ENCODE measurements at regions not wholly inside any gene's neighbourhood (a gene's known extent, or its start where the extent isn't known, plus 50 kb on each side); places are given as distances from the start of the nearest gene placed in this dataset.

- peaks cover 32% of the 10 kb centered on the region for H3K4me1 ChIP-seq
- no peaks in the 10 kb centered on the region for H3K36me3 ChIP-seq
- no peak for DNase-seq (ENCODE audit: extremely low spot score in 2 of 2)
- H3K27me3 ChIP-seq = no peaks in the 10 kb centered on the region
- TF ChIP-seq POLR2A (IDR thresholded peaks at IDR 0.05) (no peak), CTCF (IDR thresholded peaks at IDR 0.05) (no peak), POLR2AphosphoS5 (IDR thresholded peaks at IDR 0.05; ENCODE audit: insufficient read depth in 1 of 2, low read depth in 1 of 2) (no peak)
- no peak overlapping the region for H3K4me3 ChIP-seq
- H3K9me3 ChIP-seq = no peaks in the 10 kb centered on the region
- H3K27ac ChIP-seq = no peak overlapping the region
- intact Hi-C loops (cut with DNase I) = no loop called here
Measured at GRCh38 chr12:92511786-92512185, 191.0 kb upstream of the PLEKHG7 start.

- Histone ChIP-seq H3K4me3 (no peak overlapping the region), H3K4me1 (peaks cover 55% of the 10 kb centered on the region), H3K27ac (peak overlapping the region; percentile 4), H3K9me3 (no peaks in the 10 kb centered on the region), H3K27me3 (no peaks in the 10 kb centered on the region), H3K36me3 (no peaks in the 10 kb centered on the region)
- intact Hi-C loops (cut with DNase I) = loop anchor here (10.0 kb wide), 1 partner anchor 46 kb away; no protein-coding TSS in a partner anchor
- TF ChIP-seq POLR2AphosphoS5 (IDR thresholded peaks at IDR 0.05; ENCODE audit: insufficient read depth in 1 of 2, low read depth in 1 of 2) = peak in 1 of 2 donors; percentile 82
- TF ChIP-seq CTCF (IDR thresholded peaks at IDR 0.05) = no peak
- no peak for TF ChIP-seq POLR2A (IDR thresholded peaks at IDR 0.05)
- no peak for DNase-seq (ENCODE audit: extremely low spot score in 2 of 2)
Measured at GRCh38 chr12:92509156-92509738, 193.5 kb upstream of the PLEKHG7 start.

- TF ChIP-seq POLR2A (IDR thresholded peaks at IDR 0.05) = no peak
- no peak for TF ChIP-seq CTCF (IDR thresholded peaks at IDR 0.05)
- TF ChIP-seq POLR2AphosphoS5 (IDR thresholded peaks at IDR 0.05; ENCODE audit: insufficient read depth in 1 of 2, low read depth in 1 of 2) = no peak
- H3K4me1 ChIP-seq = peaks cover 70% of the 10 kb centered on the region
- H3K9me3 ChIP-seq = no peaks in the 10 kb centered on the region
- H3K4me3 ChIP-seq = no peak overlapping the region
- peak overlapping the region; percentile 83 for H3K27ac ChIP-seq
- H3K36me3 ChIP-seq = no peaks in the 10 kb centered on the region
- no peaks in the 10 kb centered on the region for H3K27me3 ChIP-seq
- intact Hi-C loops (cut with DNase I) = loop anchor here (10.0 kb wide), 1 partner anchor 48 kb away; no protein-coding TSS in a partner anchor
- no peak for DNase-seq (ENCODE audit: extremely low spot score in 2 of 2)
Measured at GRCh38 chr12:92506891-92507290, 195.9 kb upstream of the PLEKHG7 start.

- Histone ChIP-seq H3K4me1 (peaks cover 66% of the 10 kb centered on the region), H3K27ac (peak overlapping the region; percentile 83), H3K9me3 (no peaks in the 10 kb centered on the region), H3K27me3 (no peaks in the 10 kb centered on the region), H3K36me3 (no peaks in the 10 kb centered on the region), H3K4me3 (no peak overlapping the region)
- no peak for DNase-seq (ENCODE audit: extremely low spot score in 2 of 2)
- TF ChIP-seq POLR2AphosphoS5 (IDR thresholded peaks at IDR 0.05; ENCODE audit: insufficient read depth in 1 of 2, low read depth in 1 of 2) (no peak), CTCF (IDR thresholded peaks at IDR 0.05) (no peak), POLR2A (IDR thresholded peaks at IDR 0.05) (no peak)
- intact Hi-C loops (cut with DNase I) = loop anchor here (10.0 kb wide), 1 partner anchor 48 kb away; no protein-coding TSS in a partner anchor
Measured at GRCh38 chr12:92506460-92506859, 196.3 kb upstream of the PLEKHG7 start.
